ENCODE measurements at regions not wholly inside any gene's neighbourhood (a gene's known extent, or its start where the extent isn't known, plus 50 kb on each side); places are given as distances from the start of the nearest gene placed in this dataset.
"Not testable (repeated sequence)": the region's sequence is repeated elsewhere in the genome, so short reads cannot be mapped to it uniquely, and the experiment has no call there.

GRCh38 chr3:152151877-152152765, 116.6 kb upstream of the MBNL1 start:
- H3K9me3 ChIP-seq (ENCODE audit: control insufficient read depth, low read length); ATAC-seq (ENCODE audit: low FRiP score); H3K36me3 ChIP-seq (ENCODE audit: control insufficient read depth in 1 of 2, insufficient read depth in 2 of 2, low read length in 1 of 2); intact Hi-C loops (cut with DNase I); DNase-seq; H3K4me1 ChIP-seq (ENCODE audit: control insufficient read depth in 1 of 2, insufficient read depth in 2 of 2, low read length in 2 of 2); H3K4me3 ChIP-seq (ENCODE audit: low read length in 2 of 2); H3K27me3 ChIP-seq (ENCODE audit: control insufficient read depth in 1 of 2, insufficient read depth in 2 of 2, low read length in 1 of 2): not testable (repeated sequence)
- peak overlapping the region in 1 of 2 donors; percentile 28 for H3K27ac ChIP-seq (ENCODE audit: low read depth in 1 of 2, low read length in 2 of 2)
- 90 to 92% methylated on average over 38 to 42 of the region's 42 CpGs for WGBS, 2 donors

DNA sequence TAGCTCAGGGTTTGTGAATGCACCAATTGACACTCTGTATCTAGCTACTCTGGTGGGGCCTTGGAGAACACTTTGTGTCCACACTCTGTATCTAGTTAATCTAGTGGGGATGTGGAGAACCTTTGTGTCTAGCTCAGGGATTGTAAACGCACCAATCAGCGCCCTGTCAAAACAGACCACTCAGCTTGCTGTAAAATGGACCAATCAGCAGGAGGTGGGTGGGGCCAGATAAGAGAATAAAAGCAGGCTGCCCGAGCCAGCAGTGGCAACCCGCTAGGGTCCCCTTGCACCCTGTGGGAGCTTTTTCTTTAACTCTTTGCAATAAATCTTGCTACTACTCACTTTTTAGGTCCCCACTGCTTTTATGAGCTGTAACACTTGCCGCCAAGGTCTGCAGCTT, 115.6 kb upstream of the MBNL1 start:
- not testable (repeated sequence) for H3K27me3 ChIP-seq (ENCODE audit: control insufficient read depth in 1 of 2, insufficient read depth in 2 of 2, low read length in 1 of 2); H3K4me1 ChIP-seq (ENCODE audit: control insufficient read depth in 1 of 2, insufficient read depth in 2 of 2, low read length in 2 of 2)

GRCh38 chr3:152155246-152156020, 113.3 kb upstream of the MBNL1 start:
- 4 to 9% methylated on average over 5 of the region's 5 CpGs for WGBS, 2 donors
- Histone ChIP-seq H3K36me3 (ENCODE audit: control insufficient read depth in 1 of 2, insufficient read depth in 2 of 2, low read length in 1 of 2) (no peaks in the 10 kb centered on the region), H3K4me1 (ENCODE audit: control insufficient read depth in 1 of 2, insufficient read depth in 2 of 2, low read length in 2 of 2) (peaks cover 2 to 3% of the 10 kb centered on the region in 2 donors), H3K9me3 (ENCODE audit: control insufficient read depth, low read length) (no peaks in the 10 kb centered on the region), H3K4me3 (ENCODE audit: low read length in 2 of 2) (no peak overlapping the region), H3K27me3 (ENCODE audit: control insufficient read depth in 1 of 2, insufficient read depth in 2 of 2, low read length in 1 of 2) (no peaks in the 10 kb centered on the region), H3K27ac (ENCODE audit: low read depth in 1 of 2, low read length in 2 of 2) (peak overlapping the region; percentile 75 to 87)
- no peak for ATAC-seq (ENCODE audit: low FRiP score)
- intact Hi-C loops (cut with DNase I), result loop anchor here (1.0 to 5.0 kb wide), 5 partner anchors 47 to 115 kb away; no protein-coding TSS in a partner anchor
- no peak for DNase-seq

More for the DNA sequence above, 115.6 kb upstream of the MBNL1 start:
- H3K4me3 ChIP-seq (ENCODE audit: low read length in 2 of 2); DNase-seq; H3K9me3 ChIP-seq (ENCODE audit: control insufficient read depth, low read length); intact Hi-C loops (cut with DNase I); ATAC-seq (ENCODE audit: low FRiP score); H3K36me3 ChIP-seq (ENCODE audit: control insufficient read depth in 1 of 2, insufficient read depth in 2 of 2, low read length in 1 of 2): not testable (repeated sequence)
- whole genome bisulfite sequencing, 2 donors, result 95 to 98% methylated on average over 5 of the region's 5 CpGs
- peak overlapping the region in 1 of 2 donors; percentile 23 for H3K27ac ChIP-seq (ENCODE audit: low read depth in 1 of 2, low read length in 2 of 2)

GRCh38 chr3:152156880-152157279, 111.8 kb upstream of the MBNL1 start:
- Histone ChIP-seq H3K36me3 (ENCODE audit: control insufficient read depth in 1 of 2, insufficient read depth in 2 of 2, low read length in 1 of 2) (no peaks in the 10 kb centered on the region), H3K27me3 (ENCODE audit: control insufficient read depth in 1 of 2, insufficient read depth in 2 of 2, low read length in 1 of 2) (no peaks in the 10 kb centered on the region), H3K9me3 (ENCODE audit: control insufficient read depth, low read length) (no peaks in the 10 kb centered on the region), H3K4me3 (ENCODE audit: low read length in 2 of 2) (no peak overlapping the region), H3K4me1 (ENCODE audit: control insufficient read depth in 1 of 2, insufficient read depth in 2 of 2, low read length in 2 of 2) (peaks cover 2% of the 10 kb centered on the region in 2 donors), H3K27ac (ENCODE audit: low read depth in 1 of 2, low read length in 2 of 2) (no peak overlapping the region)
- 14 to 16% methylated on average over 3 of the region's 3 CpGs for WGBS, 2 donors
- intact Hi-C loops (cut with DNase I), result loop anchor here (5.0 kb wide), 4 partner anchors 45 to 100 kb away; no protein-coding TSS in a partner anchor
- DNase-seq (no peak), ATAC-seq (ENCODE audit: low FRiP score) (no peak)

DNA sequence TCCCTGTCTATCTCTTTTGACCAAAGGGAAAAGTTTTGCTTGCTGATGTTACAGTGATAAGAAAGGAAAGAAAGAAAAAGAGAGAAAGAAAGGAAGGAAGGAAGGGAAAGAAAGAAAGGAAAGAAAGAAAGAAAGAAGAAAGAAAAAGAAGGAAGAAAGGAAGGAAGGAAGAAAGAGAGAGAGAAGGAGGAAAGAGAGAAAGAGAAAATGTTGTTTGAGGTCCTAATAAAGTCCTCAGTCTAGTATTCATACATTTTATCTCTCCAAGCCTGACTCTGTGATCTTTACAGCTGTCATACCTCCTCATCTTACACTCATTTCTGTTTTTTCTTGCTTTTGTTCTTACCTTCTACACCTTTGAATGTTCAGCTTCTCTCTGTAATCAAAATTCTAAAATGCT, 111.4 kb upstream of the MBNL1 start:
- peak overlapping the region in 1 of 2 donors; percentile 67 for H3K27ac ChIP-seq (ENCODE audit: low read depth in 1 of 2, low read length in 2 of 2)
- no peaks in the 10 kb centered on the region for H3K9me3 ChIP-seq (ENCODE audit: control insufficient read depth, low read length)
- H3K4me1 ChIP-seq (ENCODE audit: control insufficient read depth in 1 of 2, insufficient read depth in 2 of 2, low read length in 2 of 2), result peaks cover 2% of the 10 kb centered on the region in 2 donors
- H3K4me3 ChIP-seq (ENCODE audit: low read length in 2 of 2), result no peak overlapping the region
- ATAC-seq (ENCODE audit: low FRiP score) (no peak), DNase-seq (no peak)
- H3K27me3 ChIP-seq (ENCODE audit: control insufficient read depth in 1 of 2, insufficient read depth in 2 of 2, low read length in 1 of 2), result no peaks in the 10 kb centered on the region
- H3K36me3 ChIP-seq (ENCODE audit: control insufficient read depth in 1 of 2, insufficient read depth in 2 of 2, low read length in 1 of 2), result no peaks in the 10 kb centered on the region
- intact Hi-C loops (cut with DNase I), result loop anchor here (5.0 kb wide), 4 partner anchors 45 to 100 kb away; no protein-coding TSS in a partner anchor

- peak; percentile 79 for ATAC-seq (ENCODE audit: low FRiP score)
- 9 to 19% methylated on average over 4 of the region's 4 CpGs for WGBS, 2 donors
- no peak overlapping the region for H3K27ac ChIP-seq (ENCODE audit: low read depth in 1 of 2, low read length in 2 of 2)
These were observed 109.4 kb upstream of the MBNL1 start for GRCh38 chr3:152159328-152159727.

DNA sequence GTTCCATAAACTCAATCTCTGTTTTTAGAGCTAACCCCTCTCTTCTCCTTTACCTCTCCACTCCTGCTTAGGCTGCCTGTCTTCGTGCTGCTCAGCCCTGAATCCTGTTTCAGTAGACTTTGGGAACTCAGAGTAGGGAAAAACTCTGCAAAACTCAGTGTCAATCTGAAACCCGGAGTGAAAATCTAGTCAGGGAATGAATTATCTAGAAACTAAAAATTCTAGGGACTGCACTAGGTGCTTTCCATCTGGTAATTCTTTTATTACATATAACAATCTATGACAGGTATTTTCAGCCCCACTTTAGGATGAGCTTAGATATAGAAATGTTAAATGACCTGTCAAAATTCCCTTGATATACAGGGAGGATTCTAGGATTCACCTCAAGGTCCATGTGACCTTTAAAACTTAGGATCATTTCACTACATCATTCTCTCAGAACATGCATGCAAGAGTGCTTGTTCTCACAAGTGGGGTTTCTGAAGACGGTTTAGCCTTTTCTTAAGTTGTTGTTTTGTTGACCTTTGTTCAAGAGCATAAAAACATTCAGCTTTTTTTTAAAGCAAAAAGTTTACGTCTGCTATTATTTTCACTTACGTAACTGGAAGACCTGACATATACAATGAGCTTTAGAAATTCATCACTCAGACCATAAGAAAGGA, 108.2 kb upstream of the MBNL1 start:
- Histone ChIP-seq H3K36me3 (ENCODE audit: control insufficient read depth in 1 of 2, insufficient read depth in 2 of 2, low read length in 1 of 2) (no peaks in the 10 kb centered on the region), H3K27me3 (ENCODE audit: control insufficient read depth in 1 of 2, insufficient read depth in 2 of 2, low read length in 1 of 2) (no peaks in the 10 kb centered on the region), H3K27ac (ENCODE audit: low read depth in 1 of 2, low read length in 2 of 2) (peak overlapping the region; percentile 67 to 80), H3K9me3 (ENCODE audit: control insufficient read depth, low read length) (no peaks in the 10 kb centered on the region), H3K4me3 (ENCODE audit: low read length in 2 of 2) (no peak overlapping the region), H3K4me1 (ENCODE audit: control insufficient read depth in 1 of 2, insufficient read depth in 2 of 2, low read length in 2 of 2) (peaks cover 0 to 2% of the 10 kb centered on the region in 2 donors)
- intact Hi-C loops (cut with DNase I), result loop anchor here in 1 of 2 donors (5.0 kb wide), 1 partner anchor 37 kb away; no protein-coding TSS in a partner anchor
- ATAC-seq (ENCODE audit: low FRiP score) (no peak), DNase-seq (no peak)
- WGBS, 2 donors, result 62 to 69% methylated on average over 5 of the region's 5 CpGs

More at GRCh38 chr3:152159328-152159727, 109.4 kb upstream of the MBNL1 start:
- DNase-seq, result peak in 1 of 2 donors; percentile 44
- Histone ChIP-seq H3K4me3 (ENCODE audit: low read length in 2 of 2) (no peak overlapping the region), H3K27me3 (ENCODE audit: control insufficient read depth in 1 of 2, insufficient read depth in 2 of 2, low read length in 1 of 2) (no peaks in the 10 kb centered on the region), H3K9me3 (ENCODE audit: control insufficient read depth, low read length) (no peaks in the 10 kb centered on the region), H3K36me3 (ENCODE audit: control insufficient read depth in 1 of 2, insufficient read depth in 2 of 2, low read length in 1 of 2) (no peaks in the 10 kb centered on the region), H3K4me1 (ENCODE audit: control insufficient read depth in 1 of 2, insufficient read depth in 2 of 2, low read length in 2 of 2) (peaks cover 2% of the 10 kb centered on the region in 2 donors)
- intact Hi-C loops (cut with DNase I), result loop anchor here (5.0 kb wide), 4 partner anchors 43 to 98 kb away; no protein-coding TSS in a partner anchor

DNA sequence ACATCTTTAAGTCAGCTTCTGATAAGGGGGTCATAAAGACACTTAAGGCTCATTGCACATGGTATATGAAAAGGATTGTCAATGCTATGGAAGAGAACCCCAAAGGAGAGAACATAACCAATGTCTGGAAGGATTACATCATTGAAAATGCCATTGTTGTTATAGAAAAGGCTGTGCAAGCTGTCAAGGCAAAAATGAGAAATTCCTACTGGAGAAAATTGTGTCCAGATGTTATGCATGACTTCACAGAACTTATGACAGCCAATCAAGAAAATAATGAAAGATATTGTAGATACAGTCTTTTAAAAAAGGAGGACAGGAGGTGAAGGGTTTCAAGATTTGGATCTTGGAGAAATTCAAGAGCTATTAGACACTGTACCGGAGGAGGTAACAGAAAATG, 96.3 kb upstream of the MBNL1 start:
- Histone ChIP-seq H3K27ac (ENCODE audit: low read depth in 1 of 2, low read length in 2 of 2) (no peak overlapping the region), H3K9me3 (ENCODE audit: control insufficient read depth, low read length) (no peaks in the 10 kb centered on the region), H3K27me3 (ENCODE audit: control insufficient read depth in 1 of 2, insufficient read depth in 2 of 2, low read length in 1 of 2) (no peaks in the 10 kb centered on the region), H3K4me1 (ENCODE audit: control insufficient read depth in 1 of 2, insufficient read depth in 2 of 2, low read length in 2 of 2) (peaks cover 0 to 10% of the 10 kb centered on the region in 2 donors), H3K4me3 (ENCODE audit: low read length in 2 of 2) (no peak overlapping the region), H3K36me3 (ENCODE audit: control insufficient read depth in 1 of 2, insufficient read depth in 2 of 2, low read length in 1 of 2) (no peaks in the 10 kb centered on the region)
- WGBS, 2 donors, result 94 to 96% methylated on average over 1 of the region's 1 CpG
- intact Hi-C loops (cut with DNase I), result no loop called here
- ATAC-seq (ENCODE audit: low FRiP score), result no peak
- no peak for DNase-seq

All from aorta (tissue), 5 donors.